GM23338 (cell line): ENCODE measurements at regions not wholly inside any gene's neighbourhood (a gene's known extent, or its start where the extent isn't known, plus 50 kb on each side); places are given as distances from the start of the nearest gene placed in this dataset.

Experiments used
- ATAC-seq: fragments of 200-7000 bp; cut with Tn5 transposase; 3 replicates; pipeline ENCODE4 v1.9.1; 2020
- DNase-seq: peaks from one replicate; pipeline ENCODE4 v3.0.0-alpha.2; 2015; ENCODE audit warnings: low spot score
- H2AFZ ChIP-seq: fragments of 200-600 bp; sonication (generic); 2 replicates; pipeline ENCODE4 v1.8.0; 2016; ENCODE audit warnings: antibody characterized with exemption, mild to moderate bottlenecking, moderate library complexity
- H3F3A ChIP-seq: fragments of 200-600 bp; sonication (generic); replicated peaks from 2 replicates; pipeline ENCODE4 v1.8.0; 2017; ENCODE audit warnings: antibody characterized with exemption, mixed run types, low read depth
- H3K27ac ChIP-seq: fragments of 200-600 bp; sonication (generic); 2 replicates; pipeline ENCODE4 v1.6.1; 2016; ENCODE audit warnings: low read depth
- H3K27me3 ChIP-seq: fragments of 200-600 bp; sonication (generic); 2 replicates; pipeline ENCODE4 v1.8.0; 2016; ENCODE audit warnings: mild to moderate bottlenecking, mixed run types, moderate library complexity; ENCODE audit not compliant: insufficient read depth
- H3K36me3 ChIP-seq: fragments of 200-600 bp; sonication (generic); 2 replicates; pipeline ENCODE4 v1.8.0; 2016; ENCODE audit warnings: mild to moderate bottlenecking; ENCODE audit not compliant: insufficient read depth
- H3K4me1 ChIP-seq: fragments of 200-600 bp; sonication (generic); 2 replicates; pipeline ENCODE4 v1.8.0; 2016; ENCODE audit warnings: mild to moderate bottlenecking, moderate library complexity; ENCODE audit not compliant: insufficient read depth
- H3K4me2 ChIP-seq: fragments of 200-600 bp; sonication (generic); 2 replicates; pipeline ENCODE4 v1.7.1; 2017; ENCODE audit warnings: mixed run types
- H3K4me3 ChIP-seq: fragments of 200-600 bp; sonication (generic); 2 replicates; pipeline ENCODE4 v1.6.1; 2016; ENCODE audit warnings: mixed run types
- H3K79me2 ChIP-seq: fragments of 200-600 bp; sonication (generic); replicated peaks from 2 replicates; pipeline ENCODE4 v1.8.0; 2017; ENCODE audit warnings: mild to moderate bottlenecking; ENCODE audit not compliant: insufficient read depth
- H3K9me2 ChIP-seq: fragments of 200-600 bp; sonication (generic); 2 replicates; pipeline ENCODE4 v1.8.0; 2017; ENCODE audit not compliant: insufficient read depth
- H4K20me1 ChIP-seq: fragments of 200-600 bp; sonication (generic); replicated peaks from 2 replicates; pipeline ENCODE4 v1.8.0; 2017; ENCODE audit warnings: mild to moderate bottlenecking; ENCODE audit not compliant: insufficient read depth
- H3K27ac Mint-ChIP-seq: 2 replicates; pipeline ENCODE4 v1.8.0; 2020; ENCODE audit warnings: inconsistent platforms, mild to moderate bottlenecking, moderate library complexity, mixed read lengths
- H3K27me3 Mint-ChIP-seq: 3 replicates; pipeline ENCODE4 v1.8.0; 2022; ENCODE audit warnings: low read depth, mild to moderate bottlenecking, moderate library complexity, mixed read lengths, inconsistent platforms; ENCODE audit not compliant: insufficient read depth, poor library complexity
- H3K36me3 Mint-ChIP-seq: 3 replicates; pipeline ENCODE4 v1.8.0; 2021; ENCODE audit warnings: low read depth, mild to moderate bottlenecking, inconsistent platforms, moderate library complexity, mixed read lengths
- H3K4me1 Mint-ChIP-seq: 3 replicates; pipeline ENCODE4 v1.8.0; 2020; ENCODE audit warnings: mild to moderate bottlenecking, inconsistent platforms, mixed read lengths
- H3K4me3 Mint-ChIP-seq: 3 replicates; pipeline ENCODE4 v1.8.0; 2021; ENCODE audit warnings: moderate library complexity, mild to moderate bottlenecking, inconsistent platforms, mixed read lengths
- H3K9me3 Mint-ChIP-seq: 3 replicates; pipeline ENCODE4 v1.8.0; 2020; ENCODE audit warnings: moderate library complexity, mild to moderate bottlenecking, inconsistent platforms, mixed read lengths
- EZH2 ChIP-seq: fragments of 200-600 bp; sonication (generic); IDR thresholded peaks from one replicate; pipeline ENCODE4 v1.8.0; 2017; ENCODE audit warnings: antibody characterized with exemption, mild to moderate bottlenecking, low read depth; ENCODE audit not compliant: unreplicated experiment
- JUNB ChIP-seq: IDR thresholded peaks from one replicate; pipeline ENCODE4 v1.6.1; 2016; ENCODE audit warnings: antibody characterized with exemption; ENCODE audit not compliant: unreplicated experiment
- NANOG ChIP-seq: IDR thresholded peaks from 2 replicates; pipeline ENCODE4 v1.6.1; 2016; ENCODE audit warnings: antibody characterized with exemption, borderline replicate concordance
- STAT1 ChIP-seq: IDR thresholded peaks from one replicate; pipeline ENCODE4 v1.6.1; 2016; ENCODE audit warnings: antibody characterized with exemption; ENCODE audit not compliant: unreplicated experiment
- ZNF114 ChIP-seq: fragments of 250-450 bp; sonication (Bioruptor Pico); IDR thresholded peaks from 2 replicates; pipeline ENCODE4 v1.5.0; 2020; ENCODE audit warnings: mild to moderate bottlenecking, moderate library complexity
- TF ChIP-seq, protein P1 (sequence below): IDR thresholded peaks from one replicate; pipeline ENCODE4 v1.6.1; 2018; ENCODE audit warnings: antibody characterized with exemption; ENCODE audit not compliant: unreplicated experiment
- TF ChIP-seq, protein P2 (sequence below), 2 experiments: fragments of 200-600 bp in 1 of 2; sonication (generic) in 1 of 2; conservative IDR thresholded peaks; 2 replicates each; pipeline versions ENCODE4 v1.5.1 to v1.6.1; 2016 to 2017; ENCODE audit warnings: antibody characterized with exemption in 2 of 2, low read depth in 2 of 2, mild to moderate bottlenecking in 2 of 2, moderate library complexity in 1 of 2

DNA sequence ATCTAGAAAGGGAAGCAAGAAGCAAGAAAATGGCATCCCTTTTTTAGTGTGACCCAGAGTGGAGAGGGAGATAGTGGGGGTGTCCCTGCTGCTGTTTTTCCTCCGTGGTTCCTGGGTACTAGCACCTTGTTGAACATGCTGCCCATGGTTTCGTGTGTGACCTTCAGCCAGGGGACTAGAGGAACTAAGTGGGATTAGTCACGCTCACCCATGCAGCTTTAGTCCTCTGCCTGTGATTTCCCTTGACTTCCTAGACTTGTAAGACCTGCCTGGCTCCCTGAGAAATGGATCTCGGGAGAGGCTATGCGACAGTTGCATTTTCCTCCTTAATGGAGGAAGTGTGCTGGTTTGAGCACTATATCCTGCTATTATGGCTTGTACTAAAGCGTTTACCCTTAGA, 471.4 kb downstream of the DCDC2C start:
- no peaks in the 10 kb centered on the region for H4K20me1 ChIP-seq
- no peaks in the 10 kb centered on the region for H3K9me2 ChIP-seq
- H2AFZ ChIP-seq, result no peak overlapping the region
- H3K27ac ChIP-seq, result no peak overlapping the region
- H3K4me1 ChIP-seq, result no peaks in the 10 kb centered on the region
- Mint-ChIP-seq H3K9me3 (peaks cover 78% of the 10 kb centered on the region), H3K4me3 (no peak overlapping the region), H3K36me3 (peaks cover 43% of the 10 kb centered on the region; the same call in 2 of the 3 replicates), H3K27ac (no peak overlapping the region), H3K4me1 (no peaks in the 10 kb centered on the region), H3K27me3 (peaks cover 2% of the 10 kb centered on the region)
- TF ChIP-seq NANOG, result no peak
- no peak for TF ChIP-seq ZNF114 (CRISPR knock-in tag)
- no peak for TF ChIP-seq EZH2
- TF ChIP-seq, protein P1, sequence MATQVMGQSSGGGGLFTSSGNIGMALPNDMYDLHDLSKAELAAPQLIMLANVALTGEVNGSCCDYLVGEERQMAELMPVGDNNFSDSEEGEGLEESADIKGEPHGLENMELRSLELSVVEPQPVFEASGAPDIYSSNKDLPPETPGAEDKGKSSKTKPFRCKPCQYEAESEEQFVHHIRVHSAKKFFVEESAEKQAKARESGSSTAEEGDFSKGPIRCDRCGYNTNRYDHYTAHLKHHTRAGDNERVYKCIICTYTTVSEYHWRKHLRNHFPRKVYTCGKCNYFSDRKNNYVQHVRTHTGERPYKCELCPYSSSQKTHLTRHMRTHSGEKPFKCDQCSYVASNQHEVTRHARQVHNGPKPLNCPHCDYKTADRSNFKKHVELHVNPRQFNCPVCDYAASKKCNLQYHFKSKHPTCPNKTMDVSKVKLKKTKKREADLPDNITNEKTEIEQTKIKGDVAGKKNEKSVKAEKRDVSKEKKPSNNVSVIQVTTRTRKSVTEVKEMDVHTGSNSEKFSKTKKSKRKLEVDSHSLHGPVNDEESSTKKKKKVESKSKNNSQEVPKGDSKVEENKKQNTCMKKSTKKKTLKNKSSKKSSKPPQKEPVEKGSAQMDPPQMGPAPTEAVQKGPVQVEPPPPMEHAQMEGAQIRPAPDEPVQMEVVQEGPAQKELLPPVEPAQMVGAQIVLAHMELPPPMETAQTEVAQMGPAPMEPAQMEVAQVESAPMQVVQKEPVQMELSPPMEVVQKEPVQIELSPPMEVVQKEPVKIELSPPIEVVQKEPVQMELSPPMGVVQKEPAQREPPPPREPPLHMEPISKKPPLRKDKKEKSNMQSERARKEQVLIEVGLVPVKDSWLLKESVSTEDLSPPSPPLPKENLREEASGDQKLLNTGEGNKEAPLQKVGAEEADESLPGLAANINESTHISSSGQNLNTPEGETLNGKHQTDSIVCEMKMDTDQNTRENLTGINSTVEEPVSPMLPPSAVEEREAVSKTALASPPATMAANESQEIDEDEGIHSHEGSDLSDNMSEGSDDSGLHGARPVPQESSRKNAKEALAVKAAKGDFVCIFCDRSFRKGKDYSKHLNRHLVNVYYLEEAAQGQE, result no peak
- TF ChIP-seq, protein P2, sequence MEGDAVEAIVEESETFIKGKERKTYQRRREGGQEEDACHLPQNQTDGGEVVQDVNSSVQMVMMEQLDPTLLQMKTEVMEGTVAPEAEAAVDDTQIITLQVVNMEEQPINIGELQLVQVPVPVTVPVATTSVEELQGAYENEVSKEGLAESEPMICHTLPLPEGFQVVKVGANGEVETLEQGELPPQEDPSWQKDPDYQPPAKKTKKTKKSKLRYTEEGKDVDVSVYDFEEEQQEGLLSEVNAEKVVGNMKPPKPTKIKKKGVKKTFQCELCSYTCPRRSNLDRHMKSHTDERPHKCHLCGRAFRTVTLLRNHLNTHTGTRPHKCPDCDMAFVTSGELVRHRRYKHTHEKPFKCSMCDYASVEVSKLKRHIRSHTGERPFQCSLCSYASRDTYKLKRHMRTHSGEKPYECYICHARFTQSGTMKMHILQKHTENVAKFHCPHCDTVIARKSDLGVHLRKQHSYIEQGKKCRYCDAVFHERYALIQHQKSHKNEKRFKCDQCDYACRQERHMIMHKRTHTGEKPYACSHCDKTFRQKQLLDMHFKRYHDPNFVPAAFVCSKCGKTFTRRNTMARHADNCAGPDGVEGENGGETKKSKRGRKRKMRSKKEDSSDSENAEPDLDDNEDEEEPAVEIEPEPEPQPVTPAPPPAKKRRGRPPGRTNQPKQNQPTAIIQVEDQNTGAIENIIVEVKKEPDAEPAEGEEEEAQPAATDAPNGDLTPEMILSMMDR (conservative IDR thresholded peaks at IDR 0.05; ENCODE audit: low read depth in 2 of 2), result no peak
- TF ChIP-seq STAT1, result no peak
- H3K4me3 ChIP-seq, result no peak overlapping the region
- peaks cover 14% of the 10 kb centered on the region for H3K36me3 ChIP-seq
- DNase-seq (no peak), ATAC-seq (no peak)
- H3K27me3 ChIP-seq, result no peaks in the 10 kb centered on the region
- H3K4me2 ChIP-seq, result no peak overlapping the region
- H3K79me2 ChIP-seq, result no peaks in the 10 kb centered on the region
- no peaks in the 10 kb centered on the region for H3F3A ChIP-seq

DNA sequence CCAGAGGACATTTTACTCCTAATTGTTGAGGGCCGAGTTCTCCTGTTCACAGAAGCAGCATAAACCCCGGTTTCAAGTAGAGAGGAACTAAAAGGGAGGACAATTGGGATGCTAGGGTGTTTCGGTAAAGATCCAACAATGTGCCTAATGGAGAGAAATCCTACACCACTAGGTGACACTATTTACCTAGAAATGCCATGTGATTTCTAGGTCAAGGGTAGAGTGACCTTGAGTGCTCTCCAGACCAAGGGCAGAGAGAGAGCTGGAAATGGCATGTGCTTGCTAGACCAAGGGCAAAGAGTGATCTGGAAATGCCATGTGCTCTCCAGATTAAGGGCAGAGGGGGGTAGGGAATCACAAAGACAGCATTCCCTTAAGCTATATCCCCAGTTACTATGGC, 472.0 kb downstream of the DCDC2C start:
- H3K27ac ChIP-seq, result no peak overlapping the region
- peaks cover 47% of the 10 kb centered on the region; the same call in 2 of the 3 replicates for H3K36me3 Mint-ChIP-seq

More for the DNA sequence above, 472.0 kb downstream of the DCDC2C start:
- Mint-ChIP-seq H3K4me1 (no peaks in the 10 kb centered on the region), H3K27ac (no peak overlapping the region), H3K27me3 (peaks cover 3% of the 10 kb centered on the region), H3K9me3 (peaks cover 80% of the 10 kb centered on the region), H3K4me3 (no peak overlapping the region)
- Histone ChIP-seq H4K20me1 (no peaks in the 10 kb centered on the region), H2AFZ (no peak overlapping the region), H3K36me3 (peaks cover 14% of the 10 kb centered on the region), H3K4me2 (no peak overlapping the region), H3F3A (no peaks in the 10 kb centered on the region), H3K9me2 (no peaks in the 10 kb centered on the region), H3K27me3 (no peaks in the 10 kb centered on the region), H3K79me2 (no peaks in the 10 kb centered on the region), H3K4me1 (no peaks in the 10 kb centered on the region), H3K4me3 (no peak overlapping the region)
- DNase-seq, result peak; percentile 3
- TF ChIP-seq EZH2 (no peak), JUNB (no peak)
- TF ChIP-seq, protein P2 (conservative IDR thresholded peaks at IDR 0.05; ENCODE audit: low read depth in 2 of 2), result peak in 1 of 2 experiments; percentile 33; a peak in 2 of 4 replicates
- no peak for ATAC-seq
